ENCODE measurements at regions not wholly inside any gene's neighbourhood (a gene's known extent, or its start where the extent isn't known, plus 50 kb on each side); places are given as distances from the start of the nearest gene placed in this dataset.
"Not testable (repeated sequence)": the region's sequence is repeated elsewhere in the genome, so short reads cannot be mapped to it uniquely, and the experiment has no call there.

- peak in 2 of 3 donors; percentile 30 to 49 for DNase-seq
Measured at GRCh38 chr6:11409371-11409770, 128.2 kb upstream of the TMEM170B start.

DNA sequence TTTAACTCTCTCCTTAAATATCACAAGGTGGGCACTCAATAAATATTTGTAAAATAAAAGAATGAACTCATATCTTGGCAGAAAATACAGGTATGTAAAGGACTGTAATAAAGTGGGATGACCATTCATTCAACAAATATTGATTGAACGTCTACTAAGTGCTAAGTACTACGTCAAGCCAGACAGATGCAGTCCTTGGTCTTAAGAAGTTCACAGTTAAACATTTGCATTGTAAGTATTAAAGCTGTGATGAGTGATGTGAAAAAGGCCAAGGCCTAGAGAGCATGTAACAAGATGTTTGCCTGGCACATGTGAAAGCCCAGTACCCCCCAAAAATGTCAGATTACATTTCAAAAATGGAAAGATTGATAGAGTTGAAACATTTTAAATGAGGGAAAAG, 130.1 kb upstream of the TMEM170B start:
- no peak for DNase-seq

DNA sequence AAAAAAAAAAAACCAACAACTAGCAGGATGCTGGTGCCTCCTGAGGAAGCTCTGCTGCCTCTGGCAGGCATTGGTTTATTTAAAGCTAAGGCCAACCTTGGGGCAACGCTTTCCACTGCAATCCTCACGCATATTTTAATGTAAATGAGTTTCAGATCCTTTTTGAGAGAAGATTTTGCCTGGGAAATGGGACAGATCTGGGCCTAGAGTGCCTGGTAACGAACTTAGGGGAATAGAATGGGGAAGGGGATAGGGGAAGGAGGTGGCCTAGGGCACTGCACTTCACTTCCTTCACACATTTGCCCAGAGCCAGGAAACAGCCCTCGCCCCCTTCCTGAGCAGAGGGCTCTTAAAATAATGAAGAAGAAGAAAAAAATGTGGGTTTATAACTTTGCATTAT, 132.7 kb upstream of the TMEM170B start:
- no peak for DNase-seq

DNA sequence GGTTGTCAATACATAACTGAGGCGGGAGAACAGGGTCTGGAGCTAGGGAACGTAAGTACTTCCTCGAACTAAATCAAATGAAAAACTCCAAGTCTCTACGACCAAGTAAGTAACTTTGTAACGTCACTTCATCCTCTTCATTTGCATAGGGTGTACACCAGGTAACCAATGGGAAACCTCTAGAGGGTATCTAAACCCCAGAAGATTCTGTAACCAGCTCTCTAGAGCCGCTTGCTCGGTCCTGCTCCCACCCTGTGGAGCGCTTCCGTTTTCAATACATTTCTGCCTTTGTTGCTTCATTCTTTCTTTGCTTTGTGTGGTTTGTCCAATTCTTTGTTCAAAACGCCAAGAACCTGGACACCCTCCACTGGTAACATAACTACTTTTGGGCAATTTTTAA, 133.5 kb upstream of the TMEM170B start:
- no peak for DNase-seq

- no peak for DNase-seq
Measured at GRCh38 chr6:11403035-11403601, 134.4 kb upstream of the TMEM170B start.

DNA sequence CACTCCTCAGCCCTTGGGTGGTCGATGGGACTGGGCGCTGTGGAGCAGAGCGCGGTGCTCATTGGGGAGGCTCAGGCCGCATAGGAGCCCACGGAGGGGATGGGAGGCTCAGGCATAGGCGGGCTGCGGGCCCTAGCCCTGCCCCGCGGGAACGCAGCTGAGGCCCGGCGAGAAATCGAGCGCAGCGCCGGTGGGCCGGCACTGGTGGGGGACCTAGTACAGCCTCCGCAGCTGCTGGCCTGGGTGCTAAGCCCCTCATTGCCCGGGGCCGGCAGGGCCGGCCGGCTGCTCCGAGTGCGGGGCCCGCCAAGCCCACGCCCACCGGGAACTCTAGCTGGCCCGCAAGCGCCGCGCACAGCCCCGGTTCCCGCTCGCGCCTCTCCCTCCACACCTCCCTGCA, 135.0 kb upstream of the TMEM170B start:
- not testable (repeated sequence) for DNase-seq

- not testable (repeated sequence) for DNase-seq
Measured at GRCh38 chr6:11401954-11402353, 135.6 kb upstream of the TMEM170B start.

DNA sequence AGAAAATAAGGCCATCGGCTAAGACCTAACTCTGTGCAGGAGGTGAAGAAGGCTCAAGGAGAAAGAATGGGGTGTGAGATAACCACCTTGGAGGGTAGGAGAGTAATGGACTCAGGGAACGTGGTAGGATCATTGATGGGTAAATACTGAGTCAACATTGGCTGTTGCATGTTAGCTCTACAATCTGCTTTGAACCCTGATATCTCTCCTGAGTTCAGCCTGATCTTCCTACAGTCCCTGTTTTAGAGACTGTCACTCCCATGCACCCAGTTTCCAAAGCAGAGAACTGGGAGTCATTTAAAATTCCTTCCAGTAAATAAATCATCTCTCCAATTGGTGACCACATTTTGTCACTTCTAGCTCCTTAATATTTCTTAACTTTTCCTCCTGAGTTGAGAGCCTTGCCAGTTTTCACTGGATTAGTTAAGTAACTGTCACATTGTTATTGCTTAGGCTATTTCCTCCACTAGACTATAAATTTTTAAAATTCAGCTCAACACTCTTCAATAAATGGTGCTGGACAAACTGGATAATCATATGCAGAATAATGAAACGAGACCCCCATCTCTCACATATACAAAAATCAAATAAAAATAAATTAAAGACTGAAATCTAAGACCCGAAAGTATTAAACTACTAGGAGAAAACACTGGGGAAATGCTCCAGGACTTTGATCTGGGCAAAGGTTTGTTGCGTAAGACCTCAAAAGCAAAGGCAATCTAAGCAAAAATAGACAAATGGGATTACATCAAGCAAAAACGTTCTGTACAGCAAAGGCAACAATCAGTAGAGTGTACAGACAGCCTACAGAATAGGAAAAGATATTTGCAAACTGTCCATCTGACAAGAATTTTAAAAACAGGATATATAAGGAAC, 138.9 kb upstream of the TMEM170B start:
- DNase-seq, result no peak

- no peak for DNase-seq
Measured at GRCh38 chr6:11397622-11398450, 139.7 kb upstream of the TMEM170B start.

GRCh38 chr6:11396860-11397259, 140.7 kb upstream of the TMEM170B start:
- DNase-seq, result no peak

GRCh38 chr6:11393713-11394627, 143.6 kb upstream of the TMEM170B start:
- DNase-seq, result peak in 1 of 3 donors; percentile 58

DNA sequence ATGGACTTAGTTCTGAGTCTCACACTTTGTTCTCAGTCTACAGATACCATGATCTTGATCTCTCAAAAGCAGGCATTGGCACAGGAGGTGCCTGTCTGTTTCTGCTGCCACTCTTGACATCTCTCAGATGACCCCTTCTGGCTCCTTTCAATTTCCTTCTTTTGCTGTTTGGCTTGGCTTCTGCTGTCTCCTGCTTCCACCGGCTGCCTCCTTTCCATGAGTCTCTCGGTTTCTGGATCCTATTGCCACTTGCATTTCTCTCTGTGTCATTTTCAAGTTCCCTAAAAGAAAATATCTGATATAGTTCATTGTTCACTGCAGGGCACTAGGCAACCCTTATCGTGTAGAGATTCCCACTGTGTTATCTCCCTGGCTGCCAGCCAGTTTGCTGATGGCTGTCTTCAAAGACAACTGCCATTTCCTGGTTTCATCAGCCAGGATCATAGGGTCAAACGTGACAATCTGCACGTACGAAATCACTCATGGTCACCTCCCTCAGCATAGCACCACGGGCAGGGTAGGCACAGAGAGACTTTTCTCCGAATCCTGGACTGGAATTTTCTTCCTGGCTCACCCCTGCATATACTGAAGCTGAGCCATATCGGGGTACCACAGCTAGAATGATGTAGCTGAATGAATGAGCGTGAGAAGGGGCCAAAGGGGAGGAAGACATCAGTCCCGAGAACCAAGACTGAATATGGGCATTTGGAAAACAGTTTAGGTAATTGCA, 144.6 kb upstream of the TMEM170B start:
- DNase-seq, result peak in 1 of 3 donors; percentile 43

GRCh38 chr6:11391934-11392777, 145.4 kb upstream of the TMEM170B start:
- no peak for DNase-seq

DNA sequence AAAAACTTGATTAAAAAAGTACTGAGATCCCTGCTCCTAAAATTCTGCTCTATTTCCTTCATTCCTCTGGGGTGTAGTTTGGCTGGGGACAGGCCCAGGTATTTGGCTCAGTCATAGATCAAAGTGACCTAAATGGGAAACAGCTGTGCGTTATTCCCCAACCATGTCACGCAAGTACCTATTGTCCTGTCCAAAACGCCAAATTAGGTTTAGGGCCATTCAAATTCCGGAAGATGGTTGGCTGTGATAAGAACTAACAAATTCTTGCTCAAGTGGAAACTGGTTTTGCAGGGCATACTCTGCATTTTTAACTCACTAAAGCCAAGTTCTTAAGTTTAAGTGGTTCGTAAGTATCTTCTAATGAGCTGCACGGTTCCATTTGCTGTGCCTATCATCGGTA, 147.6 kb upstream of the TMEM170B start:
- no peak for DNase-seq

GRCh38 chr6:11388983-11389944, 148.3 kb upstream of the TMEM170B start:
- DNase-seq, result no peak

DNA sequence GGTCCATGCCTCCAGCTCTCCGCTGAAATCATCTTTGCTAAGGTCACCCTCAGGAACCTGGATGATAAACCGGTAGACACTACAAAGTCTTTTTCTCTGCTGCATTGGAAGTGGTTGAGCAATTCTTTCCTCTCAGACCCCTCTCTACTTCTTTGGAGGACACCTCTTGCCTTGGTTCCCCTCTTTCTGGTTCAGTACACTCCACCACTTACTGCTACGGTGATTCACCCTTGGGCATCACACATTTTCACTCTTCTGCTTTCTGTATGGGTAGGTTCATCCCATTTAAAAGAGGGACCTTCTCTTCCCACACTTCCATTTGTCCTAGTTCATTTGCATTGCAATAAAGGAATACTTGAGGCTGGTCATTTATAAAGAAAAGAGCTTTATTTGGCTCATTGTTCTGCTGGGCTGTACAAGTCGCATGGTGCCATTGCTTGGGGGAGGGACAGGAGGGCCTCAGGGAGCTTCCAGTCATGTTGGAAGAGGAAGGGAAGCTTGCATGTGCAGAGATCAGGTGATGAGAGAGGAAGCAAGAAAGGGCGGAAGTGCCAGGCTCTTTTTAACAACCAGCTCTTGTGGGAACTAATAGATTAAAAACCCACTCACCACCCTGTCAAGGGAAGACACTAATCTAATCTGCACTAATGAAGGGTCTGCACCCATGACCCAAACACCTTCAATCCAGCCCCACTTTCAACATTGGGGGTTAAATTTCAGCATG, 149.7 kb upstream of the TMEM170B start:
- DNase-seq, result no peak

DNA sequence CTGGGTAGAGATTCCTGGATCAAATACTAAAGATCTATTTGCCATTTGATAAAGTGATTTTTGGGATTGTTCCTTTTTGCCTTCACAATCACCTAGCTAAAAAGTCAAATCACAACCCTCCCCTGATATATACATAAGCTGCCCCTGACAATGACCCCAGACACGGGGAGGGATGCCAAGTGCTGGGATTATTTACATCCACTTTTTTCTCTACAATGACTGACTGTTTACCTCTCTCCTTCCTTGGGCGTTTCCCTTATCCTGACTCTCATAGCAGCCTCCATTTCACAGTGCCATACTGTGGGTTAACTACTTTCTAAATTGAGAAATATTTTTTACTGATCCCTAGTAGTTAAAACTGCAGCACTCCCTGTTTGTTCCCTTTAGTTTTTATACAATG, 150.8 kb upstream of the TMEM170B start:
- no peak for DNase-seq

GRCh38 chr6:11386323-11386722, 151.2 kb upstream of the TMEM170B start:
- DNase-seq, result no peak
